ENCODE measurements at regions not wholly inside any gene's neighbourhood (a gene's known extent, or its start where the extent isn't known, plus 50 kb on each side); places are given as distances from the start of the nearest gene placed in this dataset.

DNA sequence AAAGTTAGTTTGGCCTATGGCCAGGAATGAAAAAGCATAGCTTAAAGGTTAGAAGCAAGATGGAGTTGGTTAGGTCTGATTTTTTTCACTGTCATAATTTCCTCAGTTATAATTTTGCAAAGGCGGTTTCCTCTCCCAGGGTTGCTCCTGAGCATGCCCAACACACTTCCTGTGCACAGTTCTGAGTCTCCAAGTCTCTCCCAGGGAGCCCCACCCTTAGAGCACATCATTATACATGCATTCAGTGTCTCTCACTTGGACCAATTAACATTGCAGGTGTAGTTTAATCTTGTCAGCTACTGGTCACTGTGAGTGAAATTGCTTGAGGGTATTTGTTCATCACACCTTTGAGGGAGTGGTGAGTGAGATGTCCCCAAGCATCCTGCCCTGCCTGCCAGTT, 96.0 kb upstream of the ATP10A start:
- no peak for DNase-seq
- intact Hi-C loops (cut with DNase I) = no loop called here
- ATAC-seq = no peak

DNA sequence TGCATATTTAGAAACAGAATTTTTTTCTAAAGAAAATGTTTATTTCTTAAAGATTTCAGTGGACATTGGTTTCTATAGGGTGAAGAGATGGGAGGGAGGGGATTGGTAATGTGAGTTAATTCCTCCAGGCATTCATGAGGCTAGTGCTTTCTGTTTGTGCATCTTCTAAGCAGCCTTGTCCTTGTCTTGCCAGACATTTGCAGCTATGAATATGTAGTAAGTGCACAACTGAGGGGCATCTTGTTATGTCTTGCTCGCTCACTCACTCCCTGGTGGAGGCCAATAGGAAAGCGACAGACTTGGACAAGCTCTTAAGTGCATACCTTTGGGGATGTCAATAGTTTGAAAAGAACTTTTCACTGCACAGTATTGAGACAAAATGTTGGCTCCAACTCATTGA, 92.5 kb upstream of the ATP10A start:
- ATAC-seq = no peak
- DNase-seq = no peak
- intact Hi-C loops (cut with DNase I) = no loop called here

DNA sequence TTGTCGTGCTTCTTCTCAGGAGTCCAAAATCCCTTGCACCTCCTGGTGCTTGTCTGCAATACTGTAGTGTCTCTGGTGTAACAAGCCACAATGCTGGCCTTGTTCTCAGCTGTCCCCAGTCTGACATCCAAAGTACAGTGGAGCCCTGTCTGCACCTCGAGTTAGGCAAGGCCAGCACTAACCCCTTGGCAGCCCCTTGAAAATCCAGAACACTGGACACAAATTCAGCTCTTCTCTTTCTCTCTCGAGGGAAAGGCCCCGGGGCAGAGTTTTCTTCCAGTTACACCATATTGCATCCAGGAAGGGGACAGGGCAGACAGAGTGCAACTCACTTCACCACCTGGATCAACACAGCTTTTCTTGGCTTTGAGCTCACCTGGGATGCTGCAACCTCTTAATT, 91.3 kb upstream of the ATP10A start:
- DNase-seq (no peak), ATAC-seq (no peak)
- intact Hi-C loops (cut with DNase I) = no loop called here

DNA sequence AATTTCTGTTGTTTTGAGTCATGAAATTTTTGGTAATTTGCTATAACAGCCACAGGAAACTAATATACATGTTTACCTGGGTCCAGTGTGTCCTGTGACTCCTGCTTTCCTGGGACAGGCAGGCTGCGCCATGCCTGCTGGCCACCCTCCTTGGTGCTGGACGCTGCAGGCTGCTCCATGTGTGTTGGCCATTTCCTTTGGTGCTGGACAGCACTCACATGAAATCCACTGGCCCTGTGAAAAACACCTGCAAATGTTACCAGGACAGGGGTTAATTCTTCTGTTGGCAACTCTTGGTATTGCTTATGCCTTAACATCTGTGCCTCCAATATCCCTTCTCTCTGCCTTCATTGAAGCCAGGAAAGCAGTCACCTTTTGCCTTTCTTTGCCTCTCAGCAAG, 86.9 kb upstream of the ATP10A start:
- no peak for DNase-seq
- no peak for ATAC-seq
- intact Hi-C loops (cut with DNase I) = no loop called here

DNA sequence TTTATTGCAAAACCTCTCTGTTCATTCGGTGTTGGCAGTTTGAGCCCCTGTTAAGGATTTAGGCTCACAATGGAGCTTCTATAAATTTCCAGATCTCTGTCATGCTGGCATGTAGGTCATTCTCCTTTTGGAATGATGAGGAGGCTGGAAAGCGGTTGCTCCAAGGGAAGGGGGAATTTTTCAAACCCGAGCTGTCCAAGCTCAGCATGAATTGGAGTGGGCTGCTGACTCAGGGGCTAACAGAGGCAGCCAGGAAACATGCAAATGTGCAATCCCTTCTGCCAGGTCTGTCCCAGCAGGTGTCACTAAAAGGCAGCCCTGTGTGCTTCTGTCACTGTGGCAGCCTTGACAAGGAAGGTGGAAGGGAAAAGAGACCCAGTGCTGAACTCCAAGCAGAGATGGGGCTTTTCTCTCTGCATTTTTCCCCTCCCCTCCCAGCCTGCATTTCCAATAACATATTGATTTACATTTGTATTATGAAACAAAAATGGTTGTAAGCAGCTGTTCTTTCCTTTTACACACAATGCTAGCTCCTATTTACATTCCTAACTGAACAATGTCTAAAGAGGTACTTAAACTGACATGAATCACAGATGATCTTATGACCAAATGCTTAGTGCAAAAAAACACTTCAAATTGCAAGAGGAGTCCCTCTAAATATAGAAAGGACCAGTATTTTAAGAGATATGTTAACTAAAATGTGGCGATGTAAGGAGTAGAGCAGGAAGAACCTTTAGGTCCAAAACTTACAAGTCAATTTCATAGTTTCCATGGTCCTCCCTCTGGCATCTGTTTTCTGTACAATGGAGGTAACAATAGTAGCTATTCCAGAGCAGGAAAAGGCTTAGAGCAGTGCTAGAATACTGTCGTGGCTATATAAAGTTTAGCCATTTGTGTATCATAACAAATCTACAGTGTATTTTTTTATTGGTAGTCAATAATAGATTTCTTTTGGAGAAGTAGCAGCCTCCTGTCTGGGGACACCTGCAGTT, 84.5 kb upstream of the ATP10A start:
- intact Hi-C loops (cut with DNase I) = loop anchor here in 1 of 2 donors (5.0 kb wide), 1 partner anchor 920 kb away; the partner anchor contains the start of gene GABRA5
- no peak for ATAC-seq

DNA sequence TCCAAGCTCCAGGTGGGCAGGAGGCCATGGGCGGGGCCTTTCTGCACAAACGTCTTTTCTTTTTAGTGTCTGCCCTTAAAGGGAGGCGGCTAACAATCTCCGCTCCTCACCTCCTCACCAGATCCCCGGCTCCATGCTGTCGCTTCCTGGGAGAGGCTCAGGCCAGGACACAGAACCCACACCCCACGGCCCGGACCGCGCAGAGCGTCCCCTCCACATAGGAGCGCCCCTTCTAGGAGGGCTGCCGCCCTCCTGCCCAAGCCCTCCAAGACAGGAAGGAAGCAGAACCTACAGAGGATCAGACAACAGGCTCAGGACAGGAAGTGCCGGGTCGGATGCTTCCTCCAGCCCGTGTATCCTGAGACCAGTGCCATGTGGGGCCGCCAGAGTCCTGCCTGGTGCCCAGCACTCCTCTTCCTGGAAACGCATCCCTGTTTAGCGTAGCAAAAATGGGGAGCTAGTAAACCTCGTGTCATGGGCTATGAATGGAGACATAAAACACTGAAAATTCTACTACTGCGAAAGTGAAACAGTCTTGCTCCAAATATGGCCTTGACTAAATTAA, 83.2 kb upstream of the ATP10A start:
- DNase-seq (no peak), ATAC-seq (no peak)
- intact Hi-C loops (cut with DNase I) = loop anchor here in 1 of 2 donors (5.0 kb wide), 1 partner anchor 921 kb away; the partner anchor contains the start of gene GABRA5

More for the DNA sequence above, 84.5 kb upstream of the ATP10A start:
- DNase-seq = no peak

DNA sequence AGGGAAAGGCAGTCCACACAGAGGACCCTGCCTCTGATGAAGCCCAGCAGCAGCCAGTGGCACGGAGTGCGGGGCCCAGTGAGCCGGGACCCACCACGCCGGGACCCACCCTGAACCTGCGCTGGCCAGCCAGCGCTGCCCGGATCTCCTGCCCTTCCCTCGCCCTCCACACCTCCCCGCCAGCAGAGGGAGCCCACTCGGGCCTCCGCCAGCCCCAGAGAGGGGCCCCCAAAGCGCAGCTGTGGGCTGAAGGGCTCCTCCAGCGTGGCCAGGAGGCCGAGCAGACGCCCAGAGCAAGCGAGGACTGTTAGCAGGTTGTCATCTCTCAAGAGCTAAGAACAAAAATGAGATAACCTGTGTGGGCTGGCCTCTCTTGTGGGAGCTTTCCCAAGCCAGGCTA, 81.3 kb upstream of the ATP10A start:
- ATAC-seq = no peak
- intact Hi-C loops (cut with DNase I) = no loop called here
- DNase-seq = no peak

DNA sequence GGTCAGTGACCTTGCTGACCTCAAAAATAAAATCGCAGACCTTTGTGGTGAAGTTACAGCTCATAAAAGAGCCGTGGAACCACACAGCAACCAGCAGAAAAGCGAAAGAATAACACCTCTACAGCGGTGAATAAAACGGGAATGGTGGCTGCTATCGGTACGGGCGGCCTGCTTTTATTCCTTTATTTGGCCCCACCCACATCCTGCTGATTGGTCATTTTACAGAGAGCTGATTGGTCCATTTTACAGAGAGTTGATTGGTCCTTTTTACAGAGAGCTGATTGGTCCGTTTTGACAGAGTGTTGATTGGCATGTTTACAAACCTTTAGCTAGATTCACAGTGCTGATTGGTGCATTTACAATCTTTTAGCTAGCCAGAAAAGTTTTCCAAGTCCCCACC, 80.7 kb upstream of the ATP10A start:
- intact Hi-C loops (cut with DNase I) = no loop called here
- no peak for DNase-seq
- ATAC-seq = no peak

DNA sequence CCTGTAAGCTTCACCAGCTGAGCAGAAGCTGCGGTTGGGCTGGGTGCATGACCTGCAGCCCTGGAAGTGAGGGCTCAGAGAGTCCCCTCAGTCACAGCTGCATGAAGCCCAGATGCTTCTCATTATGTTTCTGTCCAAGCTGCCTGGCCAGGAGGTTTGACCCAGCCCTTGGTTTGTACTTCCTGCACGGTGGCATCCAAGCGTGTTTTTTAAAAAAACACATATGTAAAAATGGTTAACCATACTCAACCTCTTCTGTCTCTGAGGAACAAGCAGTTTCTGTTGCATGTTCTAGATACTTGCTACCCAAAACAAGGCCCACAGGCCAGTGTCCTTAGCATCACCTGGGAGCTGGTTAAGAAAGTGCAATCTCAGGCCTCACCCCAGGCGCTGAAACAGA, 76.0 kb upstream of the ATP10A start:
- ATAC-seq (no peak), DNase-seq (no peak)
- intact Hi-C loops (cut with DNase I) = loop anchor here (10.0 kb wide), 2 partner anchors 194 to 424 kb away; no protein-coding TSS in a partner anchor

DNA sequence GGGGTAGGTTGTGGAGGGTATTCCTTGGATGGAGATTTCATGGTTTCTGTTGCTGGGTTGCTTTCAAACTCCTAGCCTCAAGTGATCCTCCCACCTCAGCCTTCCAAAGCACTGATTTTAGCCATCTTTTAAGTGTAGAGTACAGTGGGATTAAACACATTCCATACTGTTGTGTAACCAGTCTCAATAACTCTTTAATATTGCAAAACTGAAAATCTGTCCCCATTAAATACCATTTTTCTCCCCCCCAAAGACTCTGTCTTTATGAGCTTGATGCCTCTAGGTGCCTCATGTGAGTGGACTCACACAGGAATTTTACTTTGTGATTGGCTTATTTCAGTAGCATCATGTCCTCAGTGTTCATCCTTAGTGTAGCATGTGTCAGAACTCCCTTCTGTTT, 74.7 kb upstream of the ATP10A start:
- no peak for ATAC-seq
- intact Hi-C loops (cut with DNase I) = loop anchor here (10.0 kb wide), 2 partner anchors 193 to 423 kb away; no protein-coding TSS in a partner anchor
- DNase-seq = no peak

DNA sequence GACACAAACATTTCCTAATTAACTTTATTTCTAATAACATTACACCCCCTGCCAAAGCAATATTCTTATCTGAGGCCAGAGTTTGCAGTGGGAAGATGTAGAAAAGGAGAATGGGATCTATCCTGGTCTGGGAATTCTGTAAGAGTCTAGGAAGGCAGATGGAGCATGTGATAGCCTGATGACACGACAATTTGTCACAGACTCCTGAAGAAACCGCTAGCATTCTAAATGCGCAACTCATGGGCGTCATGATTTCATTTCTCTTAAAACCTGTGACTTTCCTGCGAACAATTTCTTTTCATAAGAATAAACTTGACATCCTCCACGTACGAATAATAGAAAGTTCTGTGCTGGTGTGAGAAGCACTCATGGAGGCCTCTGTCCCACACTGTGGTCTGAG, 72.9 kb upstream of the ATP10A start:
- no peak for ATAC-seq
- intact Hi-C loops (cut with DNase I) = loop anchor here (10.0 kb wide), 2 partner anchors 191 to 421 kb away; no protein-coding TSS in a partner anchor
- no peak for DNase-seq

DNA sequence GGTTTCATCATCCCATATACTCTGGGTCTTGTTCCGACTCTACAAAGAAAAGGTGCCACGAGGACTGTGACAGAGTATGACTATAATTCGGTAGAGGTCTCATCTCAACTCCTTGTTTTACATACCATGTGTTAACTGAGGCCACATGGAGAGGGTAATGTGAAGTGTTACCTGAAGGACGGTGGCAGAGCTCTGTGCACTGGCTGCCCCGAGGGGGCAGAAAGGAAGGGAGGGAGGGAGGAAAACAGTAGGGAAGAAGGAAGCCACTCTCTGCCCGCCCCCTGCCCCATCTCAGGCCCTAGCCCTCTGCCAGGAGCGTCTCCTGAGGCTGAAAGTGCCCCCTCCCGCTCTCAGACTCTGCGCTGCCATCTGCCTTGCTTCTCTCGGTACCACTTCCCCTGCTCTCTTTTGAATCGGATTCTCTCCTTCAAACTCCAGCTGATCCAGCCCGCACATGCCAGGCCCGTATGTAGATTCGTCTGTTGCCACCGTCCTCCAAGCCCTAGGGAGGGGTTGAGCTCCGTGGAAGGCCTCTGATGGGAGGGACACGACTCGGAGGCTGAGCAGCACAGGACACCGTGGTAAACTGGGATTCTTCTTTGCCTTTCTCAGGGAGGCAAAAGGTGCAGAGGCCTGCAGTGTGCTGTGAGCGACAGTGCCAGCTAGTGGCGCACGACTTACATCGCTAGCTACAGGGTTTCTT, 70.5 kb upstream of the ATP10A start:
- peak; percentile 87 for DNase-seq

DNA sequence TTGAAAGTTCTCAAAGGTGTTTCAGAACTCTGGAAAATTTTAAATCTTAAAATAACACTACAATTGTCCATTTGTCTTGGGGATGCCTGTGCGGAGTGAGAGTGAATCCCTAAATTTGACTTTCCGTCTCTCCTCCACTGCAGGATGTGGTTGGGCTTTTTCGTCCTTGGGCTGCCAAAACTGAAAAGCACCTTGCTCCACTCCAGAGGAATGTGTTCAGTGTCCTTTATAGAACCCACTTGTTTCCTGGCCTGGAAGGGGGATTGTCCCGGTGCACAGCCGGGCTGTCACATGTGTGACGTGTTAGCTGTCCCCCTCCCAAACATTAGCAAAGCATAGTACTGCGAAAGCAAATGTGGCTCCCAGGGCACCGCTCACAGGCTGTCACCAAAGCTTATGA, 69.6 kb upstream of the ATP10A start:
- no peak for DNase-seq
- peak in 1 of 2 donors; percentile 24 for ATAC-seq
- intact Hi-C loops (cut with DNase I) = loop anchor here (5.0 to 10.0 kb wide), 4 partner anchors 188 to 425 kb away; no protein-coding TSS in a partner anchor

More for the DNA sequence above, 70.5 kb upstream of the ATP10A start:
- intact Hi-C loops (cut with DNase I) = loop anchor here (5.0 to 10.0 kb wide), 4 partner anchors 189 to 426 kb away; no protein-coding TSS in a partner anchor
- peak; percentile 95 to 98 for ATAC-seq

DNA sequence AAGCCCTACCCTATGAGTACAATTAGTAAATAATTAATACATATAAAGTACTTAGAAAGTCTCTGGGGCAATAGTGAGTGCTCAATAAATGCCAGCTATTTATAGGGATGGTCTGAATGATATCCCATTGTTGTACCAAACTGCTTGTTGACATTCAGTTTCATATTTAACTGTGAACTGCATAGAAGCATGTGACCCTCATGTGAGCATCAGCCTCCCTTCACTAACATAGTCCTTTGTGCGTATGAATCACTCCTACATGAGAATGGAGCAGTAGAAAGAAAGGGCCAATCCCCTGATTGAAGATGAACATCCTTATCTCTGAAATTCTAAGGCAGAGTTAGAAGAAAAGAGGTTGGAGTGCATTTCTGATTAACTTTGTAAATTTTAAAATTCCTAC, 68.7 kb upstream of the ATP10A start:
- ATAC-seq = no peak
- DNase-seq = no peak
- intact Hi-C loops (cut with DNase I) = loop anchor here (5.0 to 10.0 kb wide), 4 partner anchors 187 to 425 kb away; no protein-coding TSS in a partner anchor

DNA sequence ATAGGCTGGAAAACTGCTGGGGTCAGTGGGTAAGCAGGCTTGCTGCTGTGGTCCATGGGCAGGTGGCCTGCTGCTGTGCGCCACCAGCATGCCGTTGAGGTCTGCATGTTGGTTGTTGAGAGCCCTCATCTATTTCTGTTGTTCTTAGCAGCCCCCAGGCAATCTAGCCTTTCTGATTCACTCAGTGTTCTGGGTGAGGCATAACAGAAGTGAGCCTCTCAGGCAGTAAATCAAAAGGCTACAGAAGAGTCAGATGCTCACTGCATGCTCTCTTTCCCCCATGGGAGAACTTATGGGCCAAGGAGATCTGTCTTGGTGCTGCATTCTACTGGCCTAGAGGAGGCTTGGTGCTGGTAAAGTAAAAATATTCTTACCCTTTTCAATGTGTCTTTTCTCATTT, 67.8 kb upstream of the ATP10A start:
- ATAC-seq (no peak), DNase-seq (no peak)
- intact Hi-C loops (cut with DNase I) = loop anchor here (5.0 to 10.0 kb wide), 4 partner anchors 186 to 424 kb away; no protein-coding TSS in a partner anchor

Data from left cardiac atrium (tissue), 4 donors.